GM23338 (cell line): ENCODE measurements at regions not wholly inside any gene's neighbourhood (a gene's known extent, or its start where the extent isn't known, plus 50 kb on each side); places are given as distances from the start of the nearest gene placed in this dataset.

Experiments
- ATAC-seq: fragments of 200-7000 bp; cut with Tn5 transposase; 3 replicates; pipeline ENCODE4 v1.9.1; 2020
- DNase-seq: peaks from one replicate; pipeline ENCODE4 v3.0.0-alpha.2; 2015; ENCODE audit warnings: low spot score
- H2AFZ ChIP-seq: fragments of 200-600 bp; sonication (generic); 2 replicates; pipeline ENCODE4 v1.8.0; 2016; ENCODE audit warnings: antibody characterized with exemption, mild to moderate bottlenecking, moderate library complexity
- H3F3A ChIP-seq: fragments of 200-600 bp; sonication (generic); replicated peaks from 2 replicates; pipeline ENCODE4 v1.8.0; 2017; ENCODE audit warnings: antibody characterized with exemption, mixed run types, low read depth
- H3K27ac ChIP-seq: fragments of 200-600 bp; sonication (generic); 2 replicates; pipeline ENCODE4 v1.6.1; 2016; ENCODE audit warnings: low read depth
- H3K27me3 ChIP-seq: fragments of 200-600 bp; sonication (generic); 2 replicates; pipeline ENCODE4 v1.8.0; 2016; ENCODE audit warnings: mild to moderate bottlenecking, mixed run types, moderate library complexity; ENCODE audit not compliant: insufficient read depth
- H3K36me3 ChIP-seq: fragments of 200-600 bp; sonication (generic); 2 replicates; pipeline ENCODE4 v1.8.0; 2016; ENCODE audit warnings: mild to moderate bottlenecking; ENCODE audit not compliant: insufficient read depth
- H3K4me1 ChIP-seq: fragments of 200-600 bp; sonication (generic); 2 replicates; pipeline ENCODE4 v1.8.0; 2016; ENCODE audit warnings: mild to moderate bottlenecking, moderate library complexity; ENCODE audit not compliant: insufficient read depth
- H3K4me2 ChIP-seq: fragments of 200-600 bp; sonication (generic); 2 replicates; pipeline ENCODE4 v1.7.1; 2017; ENCODE audit warnings: mixed run types
- H3K4me3 ChIP-seq: fragments of 200-600 bp; sonication (generic); 2 replicates; pipeline ENCODE4 v1.6.1; 2016; ENCODE audit warnings: mixed run types
- H3K79me2 ChIP-seq: fragments of 200-600 bp; sonication (generic); replicated peaks from 2 replicates; pipeline ENCODE4 v1.8.0; 2017; ENCODE audit warnings: mild to moderate bottlenecking; ENCODE audit not compliant: insufficient read depth
- H3K9me2 ChIP-seq: fragments of 200-600 bp; sonication (generic); 2 replicates; pipeline ENCODE4 v1.8.0; 2017; ENCODE audit not compliant: insufficient read depth
- H4K20me1 ChIP-seq: fragments of 200-600 bp; sonication (generic); replicated peaks from 2 replicates; pipeline ENCODE4 v1.8.0; 2017; ENCODE audit warnings: mild to moderate bottlenecking; ENCODE audit not compliant: insufficient read depth
- H3K27ac Mint-ChIP-seq: 2 replicates; pipeline ENCODE4 v1.8.0; 2020; ENCODE audit warnings: inconsistent platforms, mild to moderate bottlenecking, moderate library complexity, mixed read lengths
- H3K27me3 Mint-ChIP-seq: 3 replicates; pipeline ENCODE4 v1.8.0; 2022; ENCODE audit warnings: low read depth, mild to moderate bottlenecking, moderate library complexity, mixed read lengths, inconsistent platforms; ENCODE audit not compliant: insufficient read depth, poor library complexity
- H3K36me3 Mint-ChIP-seq: 3 replicates; pipeline ENCODE4 v1.8.0; 2021; ENCODE audit warnings: low read depth, mild to moderate bottlenecking, inconsistent platforms, moderate library complexity, mixed read lengths
- H3K4me1 Mint-ChIP-seq: 3 replicates; pipeline ENCODE4 v1.8.0; 2020; ENCODE audit warnings: mild to moderate bottlenecking, inconsistent platforms, mixed read lengths
- H3K4me3 Mint-ChIP-seq: 3 replicates; pipeline ENCODE4 v1.8.0; 2021; ENCODE audit warnings: moderate library complexity, mild to moderate bottlenecking, inconsistent platforms, mixed read lengths
- H3K9me3 Mint-ChIP-seq: 3 replicates; pipeline ENCODE4 v1.8.0; 2020; ENCODE audit warnings: moderate library complexity, mild to moderate bottlenecking, inconsistent platforms, mixed read lengths
- CREB1 ChIP-seq: fragments of 250-450 bp; sonication (Bioruptor Pico); IDR thresholded peaks from 2 replicates; pipeline ENCODE4 v1.5.0; 2020; ENCODE audit warnings: low read depth, mild to moderate bottlenecking, moderate library complexity
- ETS1 ChIP-seq: IDR thresholded peaks from 2 replicates; pipeline ENCODE4 v1.6.1; 2016; ENCODE audit warnings: antibody characterized with exemption
- EZH2 ChIP-seq: fragments of 200-600 bp; sonication (generic); IDR thresholded peaks from one replicate; pipeline ENCODE4 v1.8.0; 2017; ENCODE audit warnings: antibody characterized with exemption, mild to moderate bottlenecking, low read depth; ENCODE audit not compliant: unreplicated experiment
- JUNB ChIP-seq: IDR thresholded peaks from one replicate; pipeline ENCODE4 v1.6.1; 2016; ENCODE audit warnings: antibody characterized with exemption; ENCODE audit not compliant: unreplicated experiment
- NANOG ChIP-seq: IDR thresholded peaks from 2 replicates; pipeline ENCODE4 v1.6.1; 2016; ENCODE audit warnings: antibody characterized with exemption, borderline replicate concordance
- POLR2AphosphoS5 ChIP-seq: IDR thresholded peaks from 2 replicates; pipeline ENCODE4 v1.6.1; 2016; ENCODE audit warnings: antibody characterized with exemption, low read depth
- REST ChIP-seq: IDR thresholded peaks from one replicate; pipeline ENCODE4 v1.6.1; 2018; ENCODE audit warnings: antibody characterized with exemption; ENCODE audit not compliant: unreplicated experiment
- ZNF114 ChIP-seq: fragments of 250-450 bp; sonication (Bioruptor Pico); IDR thresholded peaks from 2 replicates; pipeline ENCODE4 v1.5.0; 2020; ENCODE audit warnings: mild to moderate bottlenecking, moderate library complexity
- ZNF331 ChIP-seq: fragments of 250-450 bp; sonication (Bioruptor Pico); IDR thresholded peaks from 2 replicates; pipeline ENCODE4 v1.5.0; 2020; ENCODE audit warnings: low read depth, mild to moderate bottlenecking, moderate library complexity
- ZNF462 ChIP-seq: fragments of 250-450 bp; sonication (Bioruptor Pico); IDR thresholded peaks from 2 replicates; pipeline ENCODE4 v1.5.0; 2020; ENCODE audit warnings: mild to moderate bottlenecking, moderate library complexity

GRCh38 chr17:69744512-69745070 lies 330.1 kb downstream of the MAP2K6 start:
- no peaks in the 10 kb centered on the region for H3K36me3 ChIP-seq
- no peak overlapping the region for H2AFZ ChIP-seq
- H3K9me2 ChIP-seq = no peaks in the 10 kb centered on the region; the same call in 1 of the 2 replicates
- Mint-ChIP-seq H3K27ac (no peak overlapping the region), H3K4me3 (no peak overlapping the region), H3K27me3 (peaks cover 7% of the 10 kb centered on the region), H3K36me3 (no peaks in the 10 kb centered on the region), H3K9me3 (peaks cover 7% of the 10 kb centered on the region), H3K4me1 (no peaks in the 10 kb centered on the region)
- ATAC-seq (no peak), DNase-seq (no peak)
- no peaks in the 10 kb centered on the region for H3K27me3 ChIP-seq
- no peak overlapping the region for H3K4me2 ChIP-seq
- H3K4me1 ChIP-seq = no peaks in the 10 kb centered on the region
- no peaks in the 10 kb centered on the region for H3F3A ChIP-seq
- H3K79me2 ChIP-seq = no peaks in the 10 kb centered on the region
- no peak overlapping the region for H3K4me3 ChIP-seq
- TF ChIP-seq ZNF114 (CRISPR knock-in tag) = no peak
- no peak for TF ChIP-seq ZNF462 (CRISPR knock-in tag)
- no peak for TF ChIP-seq CREB1 (CRISPR knock-in tag)
- TF ChIP-seq JUNB = no peak
- TF ChIP-seq POLR2AphosphoS5 = no peak
- no peak for TF ChIP-seq ETS1
- no peak for TF ChIP-seq ZNF331
- no peak for TF ChIP-seq NANOG
- TF ChIP-seq REST = no peak
- TF ChIP-seq EZH2 = no peak
- H4K20me1 ChIP-seq = no peaks in the 10 kb centered on the region
- no peak overlapping the region for H3K27ac ChIP-seq
